ENCODE measurements at regions not wholly inside any gene's neighbourhood (a gene's known extent, or its start where the extent isn't known, plus 50 kb on each side); places are given as distances from the start of the nearest gene placed in this dataset.

- H3K9me3 Mint-ChIP-seq, result no peaks in the 10 kb centered on the region
- ATAC-seq (ENCODE audit: low read depth in 2 of 2), result no peak
- H3K4me3 Mint-ChIP-seq, result no peak overlapping the region
These were observed 88.9 kb downstream of the NUDT12 start for GRCh38 chr5:103473725-103474124.

GRCh38 chr5:103472830-103473229 is 89.8 kb downstream of the NUDT12 start:
- Mint-ChIP-seq H3K4me1 (no peaks in the 10 kb centered on the region), H3K9me3 (no peaks in the 10 kb centered on the region), H3K27ac (no peak overlapping the region), H3K27me3 (peaks cover 0 to 7% (median 4%) of the 10 kb centered on the region in 3 donors), H3K36me3 (no peaks in the 10 kb centered on the region), H3K4me3 (no peak overlapping the region)
- ATAC-seq (ENCODE audit: low read depth in 2 of 2), result no peak
- no peak for DNase-seq

More at GRCh38 chr5:103473725-103474124, 88.9 kb downstream of the NUDT12 start:
- DNase-seq, result no peak
- Mint-ChIP-seq H3K27me3 (peaks cover 0 to 7% (median 4%) of the 10 kb centered on the region in 3 donors), H3K27ac (no peak overlapping the region), H3K4me1 (no peaks in the 10 kb centered on the region), H3K36me3 (no peaks in the 10 kb centered on the region)

GRCh38 chr5:103472265-103472664 is 90.3 kb downstream of the NUDT12 start:
- DNase-seq (no peak), ATAC-seq (ENCODE audit: low read depth in 2 of 2) (no peak)
- H3K9me3 Mint-ChIP-seq, result no peaks in the 10 kb centered on the region
- no peak overlapping the region for H3K4me3 Mint-ChIP-seq
- H3K27ac Mint-ChIP-seq, result no peak overlapping the region
- H3K4me1 Mint-ChIP-seq, result no peaks in the 10 kb centered on the region
- no peaks in the 10 kb centered on the region for H3K36me3 Mint-ChIP-seq
- peaks cover 0 to 7% (median 4%) of the 10 kb centered on the region in 3 donors for H3K27me3 Mint-ChIP-seq

GRCh38 chr5:103469288-103470040 is 93.1 kb downstream of the NUDT12 start:
- ATAC-seq (ENCODE audit: low read depth in 2 of 2), result no peak
- no peak overlapping the region for H3K27ac Mint-ChIP-seq
- no peak for DNase-seq
- H3K9me3 Mint-ChIP-seq, result no peaks in the 10 kb centered on the region
- no peak overlapping the region for H3K4me3 Mint-ChIP-seq
- H3K27me3 Mint-ChIP-seq, result no peaks in the 10 kb centered on the region
- no peaks in the 10 kb centered on the region for H3K36me3 Mint-ChIP-seq
- no peaks in the 10 kb centered on the region for H3K4me1 Mint-ChIP-seq

GRCh38 chr5:103467831-103468230 is 94.8 kb downstream of the NUDT12 start:
- ATAC-seq (ENCODE audit: low read depth in 2 of 2) (no peak), DNase-seq (no peak)
- Mint-ChIP-seq H3K36me3 (no peaks in the 10 kb centered on the region), H3K4me1 (no peaks in the 10 kb centered on the region), H3K4me3 (no peak overlapping the region), H3K9me3 (no peaks in the 10 kb centered on the region), H3K27me3 (peaks cover 0 to 11% (median 0%) of the 10 kb centered on the region in 3 donors), H3K27ac (no peak overlapping the region)

GRCh38 chr5:103466495-103466894 is 96.1 kb downstream of the NUDT12 start:
- Mint-ChIP-seq H3K36me3 (no peaks in the 10 kb centered on the region), H3K27ac (no peak overlapping the region), H3K4me3 (no peak overlapping the region), H3K9me3 (no peaks in the 10 kb centered on the region), H3K4me1 (no peaks in the 10 kb centered on the region), H3K27me3 (peaks cover 0 to 11% (median 0%) of the 10 kb centered on the region in 3 donors)
- no peak for ATAC-seq (ENCODE audit: low read depth in 2 of 2)
- DNase-seq, result no peak

- no peaks in the 10 kb centered on the region for H3K9me3 Mint-ChIP-seq
- no peaks in the 10 kb centered on the region for H3K4me1 Mint-ChIP-seq
- DNase-seq (no peak), ATAC-seq (ENCODE audit: low read depth in 2 of 2) (no peak)
- H3K36me3 Mint-ChIP-seq, result no peaks in the 10 kb centered on the region
- H3K27ac Mint-ChIP-seq, result no peak overlapping the region
- H3K27me3 Mint-ChIP-seq, result peaks cover 0 to 11% (median 0%) of the 10 kb centered on the region in 3 donors
- H3K4me3 Mint-ChIP-seq, result no peak overlapping the region
These were observed 96.7 kb downstream of the NUDT12 start for GRCh38 chr5:103465891-103466290.

GRCh38 chr5:103464835-103465484 is 97.6 kb downstream of the NUDT12 start:
- H3K36me3 Mint-ChIP-seq, result no peaks in the 10 kb centered on the region
- no peaks in the 10 kb centered on the region for H3K4me1 Mint-ChIP-seq
- ATAC-seq (ENCODE audit: low read depth in 2 of 2), result no peak
- no peak overlapping the region for H3K4me3 Mint-ChIP-seq
- H3K27ac Mint-ChIP-seq, result no peak overlapping the region
- no peak for DNase-seq
- H3K27me3 Mint-ChIP-seq, result peaks cover 0 to 11% (median 4%) of the 10 kb centered on the region in 3 donors
- peaks cover 0 to 3% (median 0%) of the 10 kb centered on the region in 7 donors for H3K9me3 Mint-ChIP-seq

- ATAC-seq (ENCODE audit: low read depth in 2 of 2), result no peak
- Mint-ChIP-seq H3K36me3 (no peaks in the 10 kb centered on the region), H3K4me1 (no peaks in the 10 kb centered on the region), H3K27ac (no peak overlapping the region), H3K9me3 (peaks cover 0 to 3% (median 0%) of the 10 kb centered on the region in 7 donors), H3K4me3 (no peak overlapping the region), H3K27me3 (peaks cover 0 to 11% (median 4%) of the 10 kb centered on the region in 3 donors)
- DNase-seq, result no peak
These were observed 99.3 kb downstream of the NUDT12 start for GRCh38 chr5:103463261-103463660.

- no peak overlapping the region for H3K27ac Mint-ChIP-seq
- no peaks in the 10 kb centered on the region for H3K36me3 Mint-ChIP-seq
- ATAC-seq (ENCODE audit: low read depth in 2 of 2) (no peak), DNase-seq (no peak)
- H3K27me3 Mint-ChIP-seq, result peaks cover 0 to 16% (median 4%) of the 10 kb centered on the region in 3 donors
- no peak overlapping the region for H3K4me3 Mint-ChIP-seq
- no peaks in the 10 kb centered on the region for H3K4me1 Mint-ChIP-seq
- H3K9me3 Mint-ChIP-seq, result peaks cover 0 to 5% (median 0%) of the 10 kb centered on the region in 7 donors
These were observed 101.3 kb downstream of the NUDT12 start for GRCh38 chr5:103461243-103461642.

- Mint-ChIP-seq H3K4me3 (no peak overlapping the region), H3K27me3 (peaks cover 0 to 13% (median 10%) of the 10 kb centered on the region in 3 donors), H3K36me3 (no peaks in the 10 kb centered on the region), H3K9me3 (peaks cover 0 to 5% (median 0%) of the 10 kb centered on the region in 7 donors), H3K4me1 (no peaks in the 10 kb centered on the region), H3K27ac (no peak overlapping the region)
- ATAC-seq (ENCODE audit: low read depth in 2 of 2) (no peak), DNase-seq (no peak)
These were observed 104.0 kb downstream of the NUDT12 start for GRCh38 chr5:103458497-103459040.

- Mint-ChIP-seq H3K4me3 (no peak overlapping the region), H3K36me3 (no peaks in the 10 kb centered on the region), H3K27ac (no peak overlapping the region), H3K27me3 (peaks cover 0 to 13% (median 5%) of the 10 kb centered on the region in 3 donors), H3K4me1 (no peaks in the 10 kb centered on the region), H3K9me3 (peaks cover 0 to 5% (median 0%) of the 10 kb centered on the region in 7 donors)
- DNase-seq (no peak), ATAC-seq (ENCODE audit: low read depth in 2 of 2) (no peak)
These were observed 106.1 kb downstream of the NUDT12 start for GRCh38 chr5:103456476-103456875.

- peaks cover 0 to 13% (median 5%) of the 10 kb centered on the region in 3 donors for H3K27me3 Mint-ChIP-seq
- no peak for ATAC-seq (ENCODE audit: low read depth in 2 of 2)
- H3K4me1 Mint-ChIP-seq, result no peaks in the 10 kb centered on the region
- H3K9me3 Mint-ChIP-seq, result peaks cover 0 to 5% (median 0%) of the 10 kb centered on the region in 7 donors
- H3K4me3 Mint-ChIP-seq, result no peak overlapping the region
- no peaks in the 10 kb centered on the region for H3K36me3 Mint-ChIP-seq
- no peak overlapping the region for H3K27ac Mint-ChIP-seq
- DNase-seq, result no peak
These were observed 106.8 kb downstream of the NUDT12 start for GRCh38 chr5:103455796-103456195.

GRCh38 chr5:103454770-103455169 is 107.8 kb downstream of the NUDT12 start:
- Mint-ChIP-seq H3K9me3 (peaks cover 0 to 5% (median 0%) of the 10 kb centered on the region in 7 donors), H3K27ac (no peak overlapping the region), H3K4me1 (no peaks in the 10 kb centered on the region), H3K4me3 (no peak overlapping the region), H3K27me3 (peaks cover 0 to 9% (median 5%) of the 10 kb centered on the region in 3 donors), H3K36me3 (no peaks in the 10 kb centered on the region)
- no peak for ATAC-seq (ENCODE audit: low read depth in 2 of 2)
- no peak for DNase-seq

All from naive B cell (primary cell).